DND-41 (cell line): ENCODE measurements at regions not wholly inside any gene's neighbourhood (a gene's known extent, or its start where the extent isn't known, plus 50 kb on each side); places are given as distances from the start of the nearest gene placed in this dataset.

Experiments
- ATAC-seq: fragments of 200-7000 bp; cut with Tn5 transposase; 3 replicates; pipeline ENCODE4 v1.9.1; 2021; ENCODE audit warnings: low read depth; ENCODE audit not compliant: insufficient read depth
- DNase-seq: peaks from one replicate; pipeline ENCODE4 v3.0.0-alpha.2; 2020
- H2AFZ ChIP-seq: 2 replicates; pipeline ENCODE4 v1.6.0; 2012; ENCODE audit warnings: low read depth, low read length
- H3K27ac ChIP-seq: 2 replicates; pipeline ENCODE4 v1.5.1; 2012; ENCODE audit warnings: low read length, inconsistent platforms
- H3K27me3 ChIP-seq: fragments of 200-600 bp; sonication (generic); 2 replicates; pipeline ENCODE4 v1.6.0; 2012; ENCODE audit warnings: low read length, mild to moderate bottlenecking, inconsistent platforms; ENCODE audit not compliant: insufficient read depth, poor library complexity
- H3K36me3 ChIP-seq: 2 replicates; pipeline ENCODE4 v1.5.1; 2012; ENCODE audit warnings: low read length, inconsistent platforms; ENCODE audit not compliant: insufficient read depth
- H3K4me1 ChIP-seq: 2 replicates; pipeline ENCODE4 v1.5.1; 2012; ENCODE audit warnings: mild to moderate bottlenecking, low read length; ENCODE audit not compliant: insufficient read depth
- H3K4me2 ChIP-seq: 2 replicates; pipeline ENCODE4 v1.6.0; 2012; ENCODE audit warnings: mild to moderate bottlenecking, moderate library complexity, low read length, inconsistent platforms; ENCODE audit not compliant: insufficient read depth
- H3K4me3 ChIP-seq, 2 experiments: fragments of 200-600 bp in 1 of 2; shearing (Covaris generic) in 1 of 2; 2 replicates each; pipeline ENCODE4 v1.5.1; 2012 to 2016; ENCODE audit warnings: inconsistent platforms in 2 of 2, low read length in 2 of 2, mild to moderate bottlenecking in 2 of 2, low read depth in 1 of 2, moderate library complexity in 1 of 2
- H3K79me2 ChIP-seq: 2 replicates; pipeline ENCODE4 v1.6.0; 2012; ENCODE audit warnings: low read length, inconsistent platforms; ENCODE audit not compliant: insufficient read depth
- H3K9ac ChIP-seq: 2 replicates; pipeline ENCODE4 v1.6.0; 2012; ENCODE audit warnings: low read depth, mild to moderate bottlenecking, inconsistent platforms, low read length, moderate library complexity
- H3K9me3 ChIP-seq: 2 replicates; pipeline ENCODE4 v1.5.1; 2012; ENCODE audit warnings: low read length, moderate library complexity, mild to moderate bottlenecking, inconsistent platforms; ENCODE audit not compliant: insufficient read depth, severe bottlenecking
- H4K20me1 ChIP-seq: 2 replicates; pipeline ENCODE4 v1.6.0; 2012; ENCODE audit warnings: low read length; ENCODE audit not compliant: insufficient read depth
- EZH2 ChIP-seq: IDR thresholded peaks from 3 replicates; pipeline ENCODE4 v1.6.1; 2012; ENCODE audit warnings: borderline replicate concordance, low read depth, mild to moderate bottlenecking, moderate library complexity, low read length, inconsistent platforms; ENCODE audit not compliant: severe bottlenecking
- TF ChIP-seq, protein P1 (sequence below): IDR thresholded peaks from 2 replicates; pipeline ENCODE4 v1.5.1; 2012; ENCODE audit warnings: borderline replicate concordance, low read length, moderate library complexity, mild to moderate bottlenecking; ENCODE audit not compliant: poor library complexity, severe bottlenecking; ENCODE audit errors: extremely low read depth

DNA sequence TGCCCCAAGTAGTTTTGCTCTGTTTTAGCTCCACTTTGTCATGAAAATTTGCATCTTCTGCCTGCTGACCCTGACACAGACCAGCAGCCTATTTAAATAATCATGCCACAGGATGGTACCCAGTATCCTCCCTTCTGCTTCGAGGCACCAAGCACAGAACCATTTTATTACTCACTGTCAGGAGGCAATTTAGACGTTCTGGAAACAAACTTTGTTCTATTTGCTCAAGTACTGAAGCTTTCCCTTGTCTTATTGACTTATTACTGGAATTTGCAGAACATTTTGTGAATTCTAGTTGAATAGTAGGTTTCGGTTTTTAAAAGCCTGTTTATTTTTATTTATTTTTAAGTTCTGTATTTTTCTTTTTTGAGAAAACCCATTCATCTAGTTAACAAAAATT is 279.6 kb upstream of the GADL1 start:
- Histone ChIP-seq H2AFZ (no peak overlapping the region), H3K4me3 (no peak overlapping the region), H3K9ac (no peak overlapping the region), H3K4me2 (no peak overlapping the region), H3K27ac (no peak overlapping the region), H3K27me3 (no peaks in the 10 kb centered on the region), H3K79me2 (no peaks in the 10 kb centered on the region), H3K36me3 (no peaks in the 10 kb centered on the region), H3K4me1 (no peaks in the 10 kb centered on the region), H3K9me3 (no peaks in the 10 kb centered on the region), H4K20me1 (no peaks in the 10 kb centered on the region)
- ATAC-seq = no peak
- no peak for DNase-seq
- TF ChIP-seq, protein P1, sequence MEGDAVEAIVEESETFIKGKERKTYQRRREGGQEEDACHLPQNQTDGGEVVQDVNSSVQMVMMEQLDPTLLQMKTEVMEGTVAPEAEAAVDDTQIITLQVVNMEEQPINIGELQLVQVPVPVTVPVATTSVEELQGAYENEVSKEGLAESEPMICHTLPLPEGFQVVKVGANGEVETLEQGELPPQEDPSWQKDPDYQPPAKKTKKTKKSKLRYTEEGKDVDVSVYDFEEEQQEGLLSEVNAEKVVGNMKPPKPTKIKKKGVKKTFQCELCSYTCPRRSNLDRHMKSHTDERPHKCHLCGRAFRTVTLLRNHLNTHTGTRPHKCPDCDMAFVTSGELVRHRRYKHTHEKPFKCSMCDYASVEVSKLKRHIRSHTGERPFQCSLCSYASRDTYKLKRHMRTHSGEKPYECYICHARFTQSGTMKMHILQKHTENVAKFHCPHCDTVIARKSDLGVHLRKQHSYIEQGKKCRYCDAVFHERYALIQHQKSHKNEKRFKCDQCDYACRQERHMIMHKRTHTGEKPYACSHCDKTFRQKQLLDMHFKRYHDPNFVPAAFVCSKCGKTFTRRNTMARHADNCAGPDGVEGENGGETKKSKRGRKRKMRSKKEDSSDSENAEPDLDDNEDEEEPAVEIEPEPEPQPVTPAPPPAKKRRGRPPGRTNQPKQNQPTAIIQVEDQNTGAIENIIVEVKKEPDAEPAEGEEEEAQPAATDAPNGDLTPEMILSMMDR = no peak
- TF ChIP-seq EZH2 = no peak

DNA sequence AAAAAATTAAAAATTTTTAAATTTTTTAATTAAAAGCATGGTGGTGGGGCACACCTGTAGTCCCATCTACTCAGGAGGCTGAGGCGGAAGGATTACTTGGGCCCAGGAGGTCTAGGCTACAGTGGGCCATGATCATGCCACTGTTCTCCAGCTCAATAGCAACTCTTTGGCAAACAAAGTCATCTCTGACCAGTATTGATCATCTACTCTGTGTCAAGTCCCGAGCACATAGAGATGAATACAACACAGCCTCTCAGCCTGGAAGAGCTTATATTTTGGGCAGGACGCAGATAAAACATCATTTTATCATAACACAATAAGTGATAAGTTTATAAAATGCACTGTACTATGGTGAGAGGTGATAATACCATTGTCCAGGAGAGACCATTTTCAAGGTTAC is 281.6 kb upstream of the GADL1 start:
- TF ChIP-seq, protein P1 = no peak
- no peak for TF ChIP-seq EZH2
- H3K27ac ChIP-seq = no peak overlapping the region
- no peaks in the 10 kb centered on the region for H3K4me1 ChIP-seq
- no peak overlapping the region for H3K4me2 ChIP-seq
- no peak overlapping the region for H2AFZ ChIP-seq
- H3K27me3 ChIP-seq = no peaks in the 10 kb centered on the region
- no peak for DNase-seq
- H3K9ac ChIP-seq = no peak overlapping the region
- no peak overlapping the region for H3K4me3 ChIP-seq
- H3K36me3 ChIP-seq = no peaks in the 10 kb centered on the region
- no peak for ATAC-seq
- H3K9me3 ChIP-seq = no peaks in the 10 kb centered on the region
- H4K20me1 ChIP-seq = no peaks in the 10 kb centered on the region
- H3K79me2 ChIP-seq = no peaks in the 10 kb centered on the region

DNA sequence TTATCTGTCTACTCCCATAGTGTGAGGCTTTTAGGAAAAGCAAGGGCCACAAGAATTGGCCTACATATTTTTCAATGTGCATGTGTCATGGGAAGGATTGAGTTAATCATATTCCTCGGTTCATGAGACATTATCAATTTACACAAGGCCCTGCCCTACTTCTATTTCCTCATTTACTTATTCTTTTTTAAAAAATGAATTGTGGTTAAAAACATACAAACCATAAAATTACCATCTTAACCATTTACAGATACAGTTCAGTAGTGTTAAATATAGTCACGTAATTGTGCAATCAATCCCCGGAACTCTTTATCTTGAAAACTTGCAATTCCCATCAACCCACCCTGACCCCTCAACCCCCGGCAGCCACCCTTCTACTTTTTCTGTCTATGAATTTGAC is 284.0 kb upstream of the GADL1 start:
- H3K4me2 ChIP-seq = no peak overlapping the region
- H3K4me3 ChIP-seq = no peak overlapping the region
- ATAC-seq (no peak), DNase-seq (no peak)
- H4K20me1 ChIP-seq = no peaks in the 10 kb centered on the region
- H3K9me3 ChIP-seq = no peaks in the 10 kb centered on the region
- H3K4me1 ChIP-seq = no peaks in the 10 kb centered on the region
- H2AFZ ChIP-seq = no peak overlapping the region
- H3K27me3 ChIP-seq = no peaks in the 10 kb centered on the region
- no peak overlapping the region for H3K9ac ChIP-seq
- H3K27ac ChIP-seq = no peak overlapping the region
- TF ChIP-seq EZH2 = no peak
- TF ChIP-seq, protein P1 = no peak
- no peaks in the 10 kb centered on the region for H3K79me2 ChIP-seq
- no peaks in the 10 kb centered on the region for H3K36me3 ChIP-seq

DNA sequence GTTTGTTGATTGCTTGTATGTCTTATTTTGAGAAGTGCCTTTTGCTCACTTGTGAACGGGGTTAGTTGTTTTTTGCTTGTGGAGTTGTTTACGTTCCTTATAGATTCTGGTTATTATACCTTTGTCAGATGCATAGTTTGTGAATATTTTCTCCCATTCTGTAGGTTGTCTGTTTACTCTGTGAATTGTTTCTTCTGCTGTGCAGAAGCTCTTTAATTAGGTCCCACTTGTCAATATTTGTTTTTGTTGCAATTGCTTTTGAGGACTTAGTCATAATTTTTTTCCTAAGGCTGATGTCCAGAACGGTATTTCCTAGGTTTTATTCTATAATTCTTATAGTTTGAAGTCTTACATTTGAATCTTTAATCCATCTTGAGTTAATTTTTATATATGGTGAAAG is 285.3 kb upstream of the GADL1 start:
- DNase-seq = no peak
- Histone ChIP-seq H3K9ac (no peak overlapping the region), H3K36me3 (no peaks in the 10 kb centered on the region), H3K27me3 (no peaks in the 10 kb centered on the region), H3K4me3 (no peak overlapping the region), H2AFZ (no peak overlapping the region), H3K4me2 (no peak overlapping the region), H3K79me2 (no peaks in the 10 kb centered on the region), H3K9me3 (no peaks in the 10 kb centered on the region), H3K27ac (no peak overlapping the region), H3K4me1 (no peaks in the 10 kb centered on the region), H4K20me1 (no peaks in the 10 kb centered on the region)
- no peak for TF ChIP-seq EZH2
- TF ChIP-seq, protein P1 = no peak
- no peak for ATAC-seq
